Natural killer cell (primary cell): ENCODE measurements at regions not wholly inside any gene's neighbourhood (a gene's known extent, or its start where the extent isn't known, plus 50 kb on each side); places are given as distances from the start of the nearest gene placed in this dataset.
"Not testable (repeated sequence)": the region's sequence is repeated elsewhere in the genome, so short reads cannot be mapped to it uniquely, and the experiment has no call there.

Source experiments
- ATAC-seq, 3 donors: fragments of 150-1000 bp in 2 of 3; fragments of 200-7000 bp in 1 of 3; cut with Tn5 transposase; 1 replicate in 1 of 3; 2 replicates in 2 of 3; pipeline ENCODE4 v1.10.0; 2021; ENCODE audit warnings: mild to moderate bottlenecking in 2 of 3, moderate library complexity in 2 of 3
- DNase-seq, 2 donors: peaks; one replicate each; pipeline versions ENCODE4 v3.0.0 to v3.0.0-alpha.2; 2013 to 2021; ENCODE audit warnings: mixed read lengths in 1 of 2
- H3K27ac ChIP-seq: one replicate; pipeline ENCODE4 v1.5.1; 2013; ENCODE audit warnings: mild to moderate bottlenecking, low read length
- H3K27me3 ChIP-seq: one replicate; pipeline ENCODE4 v1.6.1; 2013; ENCODE audit warnings: low read length; ENCODE audit not compliant: control insufficient read depth, insufficient read depth
- H3K36me3 ChIP-seq: one replicate; pipeline ENCODE4 v1.6.1; 2013; ENCODE audit warnings: low read length; ENCODE audit not compliant: control insufficient read depth, insufficient read depth
- H3K4me1 ChIP-seq: one replicate; pipeline ENCODE4 v1.6.1; 2013; ENCODE audit warnings: low read length; ENCODE audit not compliant: control insufficient read depth, insufficient read depth
- H3K4me3 ChIP-seq: one replicate; pipeline ENCODE4 v1.5.1; 2013; ENCODE audit warnings: low read length
- H3K9me3 ChIP-seq: one replicate; pipeline ENCODE4 v1.6.1; 2013; ENCODE audit warnings: low read length; ENCODE audit not compliant: control insufficient read depth, insufficient read depth
- H3K27ac Mint-ChIP-seq, 2 donors: one replicate each; pipeline ENCODE4 v1.8.0; 2022; ENCODE audit warnings: mild to moderate bottlenecking in 2 of 2, mixed read lengths in 2 of 2, moderate library complexity in 1 of 2
- H3K27me3 Mint-ChIP-seq, 2 donors: one replicate each; pipeline ENCODE4 v1.8.0; 2022; ENCODE audit warnings: low read depth in 2 of 2, mixed read lengths in 2 of 2
- H3K36me3 Mint-ChIP-seq: one replicate; pipeline ENCODE4 v1.8.0; 2022; ENCODE audit warnings: mixed read lengths
- H3K4me1 Mint-ChIP-seq, 2 donors: one replicate each; pipeline ENCODE4 v1.8.0; 2022; ENCODE audit warnings: mixed read lengths in 2 of 2
- H3K4me3 Mint-ChIP-seq: one replicate; pipeline ENCODE4 v1.8.0; 2022; ENCODE audit warnings: mild to moderate bottlenecking, moderate library complexity, mixed read lengths
- H3K9me3 Mint-ChIP-seq, 2 donors: one replicate each; pipeline ENCODE4 v1.8.0; 2022; ENCODE audit warnings: mixed read lengths in 2 of 2
- CTCF ChIP-seq: fragments of 200-600 bp; IDR thresholded peaks from one replicate; pipeline ENCODE4 v1.8.0; 2022; ENCODE audit warnings: antibody characterized with exemption
- WGBS: methylation state at CpG from one replicate; pipeline ENCODE4 v1.1.7; 2013; ENCODE audit warnings: missing lambda C conversion rate; ENCODE audit not compliant: insufficient coverage; 5-methylcytosine and 5-hydroxymethylcytosine counted together
- intact Hi-C: fragments of 100-400 bp; cut with micrococcal nuclease; formaldehyde crosslinking; loops from one replicate; pipeline ENCODE4 v1.14.2; 2022

DNA sequence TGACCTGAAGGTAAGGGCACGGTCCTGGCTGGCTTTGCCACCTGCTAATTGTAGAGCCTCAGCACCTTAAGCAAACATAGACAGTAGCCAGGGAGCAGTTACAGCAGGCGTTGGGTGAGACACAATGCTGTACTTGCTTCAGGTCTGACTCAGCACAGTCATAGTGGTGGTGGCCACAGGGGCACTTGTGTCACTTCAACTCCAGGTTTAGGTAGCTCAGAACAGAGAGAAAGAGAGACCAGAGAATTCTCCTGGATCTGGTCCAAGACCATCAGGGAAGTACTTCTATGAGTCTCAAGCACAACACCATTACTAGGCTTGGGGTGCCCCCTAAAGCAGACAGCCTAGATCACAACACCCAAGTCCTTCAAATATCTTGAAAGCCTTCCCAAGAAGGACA lies 204.4 kb downstream of the OTOL1 start:
- Mint-ChIP-seq H3K4me3 (no peak overlapping the region), H3K9me3 (peaks cover 4 to 9% of the 10 kb centered on the region in 2 donors), H3K4me1 (no peaks in the 10 kb centered on the region), H3K36me3 (no peaks in the 10 kb centered on the region), H3K27me3 (no peaks in the 10 kb centered on the region), H3K27ac (no peak overlapping the region)
- Histone ChIP-seq H3K4me3 (no peak overlapping the region), H3K27me3 (no peaks in the 10 kb centered on the region), H3K9me3 (no peaks in the 10 kb centered on the region), H3K36me3 (no peaks in the 10 kb centered on the region), H3K27ac (no peak overlapping the region), H3K4me1 (no peaks in the 10 kb centered on the region)
- intact Hi-C loops = no loop called here
- WGBS = 83% methylated on average over 2 of the region's 2 CpGs
- TF ChIP-seq CTCF = no peak
- ATAC-seq = no peak
- no peak for DNase-seq

GRCh38 chr3:161707253-161707652 lies 210.6 kb downstream of the OTOL1 start:
- H3K9me3 Mint-ChIP-seq = peaks cover 9 to 17% of the 10 kb centered on the region in 2 donors
- H3K36me3 Mint-ChIP-seq, H3K27me3 Mint-ChIP-seq, ATAC-seq, H3K27ac ChIP-seq, H3K4me3 ChIP-seq, H3K27me3 ChIP-seq, H3K4me3 Mint-ChIP-seq, H3K9me3 ChIP-seq, H3K36me3 ChIP-seq, intact Hi-C loops, H3K27ac Mint-ChIP-seq, H3K4me1 ChIP-seq, DNase-seq, H3K4me1 Mint-ChIP-seq: not testable (repeated sequence)
- 81% methylated on average over 5 of the region's 5 CpGs for WGBS

DNA sequence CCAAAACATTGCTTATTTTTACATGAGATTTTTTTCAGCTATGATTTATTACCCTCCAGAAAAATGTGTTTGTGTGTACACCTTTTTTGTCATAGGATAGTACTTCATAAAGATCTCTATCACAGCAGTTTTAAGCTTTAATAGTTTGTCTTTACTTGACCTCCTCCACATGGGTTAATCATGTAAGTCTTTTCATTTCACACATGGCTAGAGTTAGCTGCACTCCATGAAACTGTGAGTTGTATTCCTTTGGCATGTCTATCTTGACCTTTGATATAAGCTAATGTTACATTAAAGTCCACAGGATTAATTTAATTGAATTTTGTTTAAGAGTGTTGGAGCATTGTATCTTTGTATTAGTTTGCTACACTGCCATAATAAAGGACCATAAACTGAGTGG lies 217.1 kb downstream of the OTOL1 start:
- ATAC-seq (no peak), DNase-seq (no peak)
- H3K4me1 Mint-ChIP-seq = no peaks in the 10 kb centered on the region
- Histone ChIP-seq H3K9me3 (peaks cover 3% of the 10 kb centered on the region), H3K4me3 (no peak overlapping the region), H3K27ac (no peak overlapping the region), H3K36me3 (no peaks in the 10 kb centered on the region), H3K4me1 (no peaks in the 10 kb centered on the region), H3K27me3 (no peaks in the 10 kb centered on the region)
- no peak overlapping the region for H3K4me3 Mint-ChIP-seq
- H3K36me3 Mint-ChIP-seq = no peaks in the 10 kb centered on the region
- H3K9me3 Mint-ChIP-seq = peaks cover 11% of the 10 kb centered on the region in 2 donors
- no peak for TF ChIP-seq CTCF
- H3K27me3 Mint-ChIP-seq = no peaks in the 10 kb centered on the region
- intact Hi-C loops = no loop called here
- no peak overlapping the region for H3K27ac Mint-ChIP-seq

- Histone ChIP-seq H3K9me3 (no peaks in the 10 kb centered on the region), H3K36me3 (no peaks in the 10 kb centered on the region), H3K27ac (no peak overlapping the region), H3K4me1 (no peaks in the 10 kb centered on the region), H3K27me3 (no peaks in the 10 kb centered on the region), H3K4me3 (no peak overlapping the region)
- DNase-seq (no peak), ATAC-seq (no peak)
- no peaks in the 10 kb centered on the region for H3K36me3 Mint-ChIP-seq
- H3K27ac Mint-ChIP-seq = no peak overlapping the region
- H3K9me3 Mint-ChIP-seq = peaks cover 3 to 4% of the 10 kb centered on the region in 2 donors
- H3K4me3 Mint-ChIP-seq = no peak overlapping the region
- no peaks in the 10 kb centered on the region for H3K4me1 Mint-ChIP-seq
- TF ChIP-seq CTCF = no peak
- intact Hi-C loops = no loop called here
- 77% methylated on average over 2 of the region's 2 CpGs for WGBS
- H3K27me3 Mint-ChIP-seq = no peaks in the 10 kb centered on the region
Observed at GRCh38 chr3:161731968-161732367, 235.4 kb downstream of the OTOL1 start.
